HG03469 (cell line): ENCODE measurements at regions not wholly inside any gene's neighbourhood (a gene's known extent, or its start where the extent isn't known, plus 50 kb on each side); places are given as distances from the start of the nearest gene placed in this dataset.
"Not testable (repeated sequence)": the region's sequence is repeated elsewhere in the genome, so short reads cannot be mapped to it uniquely, and the experiment has no call there.

ENCODE experiments used
- ATAC-seq: cut with Tn5 transposase; IDR thresholded peaks from one replicate; pipeline ENCODE4 v1.9.1; 2021; ENCODE audit warnings: mild to moderate bottlenecking, moderate library complexity, moderate number of reproducible peaks; ENCODE audit not compliant: unreplicated experiment

GRCh38 chr6:22119500-22119899, 177.3 kb downstream of the PRL start:
- no peak for ATAC-seq

GRCh38 chr6:22124756-22125155, 172.1 kb downstream of the PRL start:
- ATAC-seq, result no peak

GRCh38 chr6:22126910-22127309, 169.9 kb downstream of the PRL start:
- no peak for ATAC-seq

- ATAC-seq, result no peak
Measured at GRCh38 chr6:22129751-22130150, 167.1 kb downstream of the PRL start.

GRCh38 chr6:22132656-22133055, 164.2 kb downstream of the PRL start:
- ATAC-seq, result no peak

- ATAC-seq, result no peak
Measured at GRCh38 chr6:22133357-22133756, 163.5 kb downstream of the PRL start.

DNA sequence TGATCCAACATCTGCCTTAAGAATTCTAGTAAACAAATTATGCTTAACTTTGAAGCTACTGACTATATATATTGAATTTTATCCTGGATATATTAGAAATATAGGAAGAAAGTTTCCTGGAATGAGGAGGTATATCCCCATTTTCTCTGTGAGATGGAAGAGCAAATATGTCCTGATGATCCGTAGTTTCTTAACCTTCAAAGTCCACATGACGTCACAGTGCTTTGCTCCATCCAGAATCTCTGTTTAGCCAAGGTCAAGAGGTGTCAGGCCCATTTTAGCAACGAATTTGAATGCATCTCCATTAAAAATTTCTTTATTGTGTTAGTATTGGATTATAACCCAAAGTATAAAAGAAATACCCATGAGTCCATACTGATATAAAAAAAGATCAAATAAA, 162.5 kb downstream of the PRL start:
- ATAC-seq, result no peak

- ATAC-seq, result no peak
Measured at GRCh38 chr6:22135395-22135794, 161.4 kb downstream of the PRL start.

DNA sequence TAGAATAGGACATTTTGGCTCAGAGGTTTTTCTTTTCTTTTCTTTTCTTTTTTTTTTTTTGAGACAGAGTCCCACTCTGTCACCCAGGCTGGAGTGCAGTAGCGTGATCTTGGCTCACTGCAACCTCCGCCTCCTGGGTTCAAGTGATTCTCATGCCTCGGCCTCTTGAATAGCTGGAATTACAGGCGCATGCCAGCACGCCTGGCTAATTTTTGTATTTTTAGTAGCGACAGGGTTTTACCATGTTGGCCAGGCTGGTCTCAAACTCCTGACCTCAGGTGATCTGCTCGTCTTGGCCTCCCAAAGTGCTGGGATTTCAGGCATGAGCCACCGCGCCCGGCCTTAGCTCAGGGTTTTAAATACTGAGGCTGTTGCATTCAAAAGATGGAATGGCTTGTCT, 156.1 kb downstream of the PRL start:
- ATAC-seq, result not testable (repeated sequence)

GRCh38 chr6:22141241-22141745, 155.5 kb downstream of the PRL start:
- no peak for ATAC-seq

GRCh38 chr6:22142856-22143255, 154.0 kb downstream of the PRL start:
- ATAC-seq, result no peak

GRCh38 chr6:22145376-22145775, 151.5 kb downstream of the PRL start:
- no peak for ATAC-seq

DNA sequence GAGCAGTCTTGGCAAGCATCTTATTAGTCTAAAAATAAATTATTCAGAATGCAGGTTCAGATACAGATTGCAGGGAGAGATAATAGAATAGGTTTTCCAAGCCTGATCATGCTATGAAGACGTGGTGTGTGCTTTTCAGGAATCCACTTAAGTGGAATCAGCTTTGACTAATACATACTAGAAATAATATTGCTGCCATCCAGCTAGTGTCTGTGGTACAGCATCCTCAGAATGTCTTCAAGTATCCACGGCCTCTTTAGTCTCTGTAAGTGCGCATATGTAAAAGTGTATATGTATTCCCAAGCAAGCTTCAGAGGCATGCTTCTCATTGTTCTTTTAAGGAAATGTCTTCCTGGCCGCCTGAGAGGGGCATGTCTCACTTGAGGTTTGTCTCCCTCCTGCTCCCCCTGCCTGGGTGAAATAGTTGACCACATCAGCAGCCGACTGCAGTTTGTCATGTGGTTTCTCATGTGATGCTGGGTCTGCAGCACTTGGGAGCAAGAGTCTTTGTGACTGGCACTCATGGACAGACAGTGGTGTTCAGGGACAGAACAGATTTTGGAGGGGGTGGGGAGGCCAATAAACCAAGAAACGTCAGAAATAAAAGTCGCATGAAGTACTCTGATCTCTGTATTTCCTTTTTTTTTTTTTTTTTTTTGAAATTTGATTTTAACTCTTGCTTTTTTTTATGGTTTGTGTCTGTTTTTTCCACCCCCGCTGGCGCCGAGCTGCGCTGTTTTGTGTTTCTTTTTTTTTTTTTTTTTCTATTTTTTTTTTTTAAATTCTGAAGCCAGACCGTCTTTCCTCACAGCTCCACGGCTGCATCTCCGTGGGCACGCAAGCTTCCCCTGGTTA, 150.8 kb downstream of the PRL start:
- ATAC-seq, result no peak

DNA sequence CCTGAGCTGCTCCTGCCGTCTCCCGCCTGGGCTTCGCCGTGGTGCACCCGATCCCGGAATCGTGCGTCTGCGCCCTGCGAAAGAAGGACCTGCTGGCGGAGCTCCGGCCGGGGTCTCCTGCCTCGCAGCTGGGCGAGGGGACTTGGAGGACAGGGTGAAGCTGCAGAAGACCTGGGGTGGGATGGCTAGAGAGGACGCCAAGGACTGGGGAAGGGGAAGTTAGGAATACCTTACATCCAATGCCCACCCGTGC, 150.2 kb downstream of the PRL start:
- ATAC-seq, result no peak

- no peak for ATAC-seq
Measured at GRCh38 chr6:22146931-22147701, 149.7 kb downstream of the PRL start.

DNA sequence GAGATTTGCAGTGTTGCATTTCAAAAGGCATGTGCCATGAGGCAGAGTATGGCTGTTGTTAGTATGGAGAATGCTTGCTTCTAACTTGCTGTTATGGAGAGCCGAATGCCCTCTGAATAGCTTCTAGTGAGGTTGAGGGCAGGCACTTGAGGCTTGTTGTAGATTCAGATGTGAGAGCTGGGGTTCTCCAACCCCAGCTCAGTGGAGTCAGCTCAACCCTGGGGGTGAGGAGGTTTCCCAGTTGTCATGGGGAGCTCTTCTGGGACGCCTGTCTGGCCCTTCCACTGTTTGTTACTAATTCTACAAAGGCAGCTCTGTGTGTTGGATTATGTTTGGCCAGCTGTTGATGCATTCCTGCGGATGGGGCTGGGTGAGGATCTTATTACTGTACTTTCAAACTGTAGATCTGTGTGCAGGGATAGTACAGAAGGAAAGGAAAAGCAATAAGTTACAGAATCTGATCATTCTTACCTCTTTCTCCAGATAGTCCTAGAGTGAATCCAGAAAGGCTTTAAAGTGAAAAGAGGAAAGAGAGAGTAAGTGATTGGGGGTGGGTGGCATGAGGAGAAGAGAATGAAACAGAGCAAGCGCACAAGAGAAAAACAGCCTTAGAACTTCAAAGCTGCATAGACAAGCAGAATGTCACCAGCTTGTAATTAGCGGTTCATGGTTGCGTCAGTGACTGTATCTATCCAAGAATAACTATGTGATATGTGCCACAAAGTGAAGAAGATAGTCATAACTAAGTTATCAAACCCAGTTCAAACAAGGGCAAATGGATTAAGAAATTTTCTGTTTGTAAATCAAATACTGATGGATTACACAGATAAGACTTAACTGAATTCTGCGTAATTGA, 148.7 kb downstream of the PRL start:
- ATAC-seq, result no peak

DNA sequence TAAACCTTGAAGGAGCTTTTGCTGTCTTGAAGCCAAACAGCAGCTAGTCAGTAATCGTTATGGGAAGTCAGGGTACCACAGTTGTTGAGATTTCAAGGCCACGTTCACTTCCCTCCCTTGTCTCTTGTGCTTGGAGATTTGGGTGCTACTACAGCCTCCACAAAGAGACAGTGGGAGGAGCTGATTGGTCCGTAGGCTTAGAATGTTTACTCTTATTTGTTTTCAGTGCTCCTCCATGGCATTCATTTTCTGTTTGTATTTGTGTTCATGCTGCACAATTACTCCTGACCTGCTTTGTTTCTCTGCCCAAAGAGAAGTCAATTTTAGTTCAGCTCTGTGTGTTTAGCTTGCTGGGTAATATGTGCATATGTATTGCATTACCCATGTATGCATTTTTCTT, 147.7 kb downstream of the PRL start:
- no peak for ATAC-seq

- ATAC-seq, result no peak
Measured at GRCh38 chr6:22149501-22150367, 147.1 kb downstream of the PRL start.

DNA sequence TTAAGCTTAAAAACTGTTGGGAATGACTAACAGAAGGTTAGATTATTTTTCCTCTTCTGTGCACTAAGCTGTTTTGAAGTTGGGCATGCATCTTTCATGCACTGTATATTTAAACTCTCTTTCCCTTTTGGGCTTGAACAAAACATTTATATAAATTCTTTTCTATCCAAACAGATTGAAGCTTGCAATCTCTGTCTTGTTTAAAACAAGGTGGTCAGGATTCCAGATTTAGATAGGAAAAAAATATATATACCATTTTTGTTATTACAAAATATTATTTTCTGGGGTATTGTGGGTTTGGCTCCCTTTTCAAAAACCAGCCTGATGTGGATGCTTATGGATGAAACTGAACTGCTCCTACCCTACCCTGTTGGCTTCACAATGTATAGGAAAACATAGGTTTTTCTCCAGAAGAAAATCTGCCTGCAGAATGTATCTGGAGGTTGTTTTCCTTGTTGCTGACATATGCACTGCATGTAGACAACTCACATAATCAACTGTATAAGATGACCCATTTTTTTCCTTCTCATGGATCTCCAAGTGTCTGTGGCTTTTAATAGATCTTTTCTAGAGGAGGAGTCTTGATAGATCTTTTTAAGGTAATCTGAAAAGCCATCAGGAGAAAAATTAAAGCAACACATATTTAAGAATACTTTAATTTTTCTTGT, 146.3 kb downstream of the PRL start:
- no peak for ATAC-seq

DNA sequence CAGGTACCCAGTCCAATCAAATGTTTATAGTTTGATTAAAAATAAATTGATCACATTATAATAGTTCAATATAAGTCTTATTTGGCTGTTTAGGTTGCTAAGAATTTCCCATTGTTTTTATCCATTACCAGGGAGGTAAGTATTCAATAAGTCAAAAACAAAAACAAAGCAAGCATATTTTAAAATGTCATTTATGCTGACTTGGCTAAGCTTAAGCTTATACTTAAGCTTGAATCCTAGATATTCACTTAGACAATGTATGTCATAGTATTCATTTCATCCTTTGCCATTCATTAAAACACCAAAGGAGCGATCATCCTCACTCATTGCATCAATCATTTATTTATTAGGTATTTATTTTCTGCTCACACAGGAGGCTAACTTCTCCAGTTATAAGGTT, 144.9 kb downstream of the PRL start:
- ATAC-seq, result no peak
